DND-41 (cell line): ENCODE measurements at regions not wholly inside any gene's neighbourhood (a gene's known extent, or its start where the extent isn't known, plus 50 kb on each side); places are given as distances from the start of the nearest gene placed in this dataset.
"Not testable (repeated sequence)": the region's sequence is repeated elsewhere in the genome, so short reads cannot be mapped to it uniquely, and the experiment has no call there.

ENCODE experiments used
- ATAC-seq: fragments of 200-7000 bp; cut with Tn5 transposase; 3 replicates; pipeline ENCODE4 v1.9.1; 2021; ENCODE audit warnings: low read depth; ENCODE audit not compliant: insufficient read depth
- DNase-seq: peaks from one replicate; pipeline ENCODE4 v3.0.0-alpha.2; 2020
- H2AFZ ChIP-seq: 2 replicates; pipeline ENCODE4 v1.6.0; 2012; ENCODE audit warnings: low read depth, low read length
- H3K27ac ChIP-seq: 2 replicates; pipeline ENCODE4 v1.5.1; 2012; ENCODE audit warnings: low read length, inconsistent platforms
- H3K27me3 ChIP-seq: fragments of 200-600 bp; sonication (generic); 2 replicates; pipeline ENCODE4 v1.6.0; 2012; ENCODE audit warnings: low read length, mild to moderate bottlenecking, inconsistent platforms; ENCODE audit not compliant: insufficient read depth, poor library complexity
- H3K36me3 ChIP-seq: 2 replicates; pipeline ENCODE4 v1.5.1; 2012; ENCODE audit warnings: low read length, inconsistent platforms; ENCODE audit not compliant: insufficient read depth
- H3K4me1 ChIP-seq: 2 replicates; pipeline ENCODE4 v1.5.1; 2012; ENCODE audit warnings: mild to moderate bottlenecking, low read length; ENCODE audit not compliant: insufficient read depth
- H3K4me2 ChIP-seq: 2 replicates; pipeline ENCODE4 v1.6.0; 2012; ENCODE audit warnings: mild to moderate bottlenecking, moderate library complexity, low read length, inconsistent platforms; ENCODE audit not compliant: insufficient read depth
- H3K4me3 ChIP-seq, 2 experiments: fragments of 200-600 bp in 1 of 2; shearing (Covaris generic) in 1 of 2; 2 replicates each; pipeline ENCODE4 v1.5.1; 2012 to 2016; ENCODE audit warnings: inconsistent platforms in 2 of 2, low read length in 2 of 2, mild to moderate bottlenecking in 2 of 2, low read depth in 1 of 2, moderate library complexity in 1 of 2
- H3K79me2 ChIP-seq: 2 replicates; pipeline ENCODE4 v1.6.0; 2012; ENCODE audit warnings: low read length, inconsistent platforms; ENCODE audit not compliant: insufficient read depth
- H3K9ac ChIP-seq: 2 replicates; pipeline ENCODE4 v1.6.0; 2012; ENCODE audit warnings: low read depth, mild to moderate bottlenecking, inconsistent platforms, low read length, moderate library complexity
- H3K9me3 ChIP-seq: 2 replicates; pipeline ENCODE4 v1.5.1; 2012; ENCODE audit warnings: low read length, moderate library complexity, mild to moderate bottlenecking, inconsistent platforms; ENCODE audit not compliant: insufficient read depth, severe bottlenecking
- H4K20me1 ChIP-seq: 2 replicates; pipeline ENCODE4 v1.6.0; 2012; ENCODE audit warnings: low read length; ENCODE audit not compliant: insufficient read depth
- EZH2 ChIP-seq: IDR thresholded peaks from 3 replicates; pipeline ENCODE4 v1.6.1; 2012; ENCODE audit warnings: borderline replicate concordance, low read depth, mild to moderate bottlenecking, moderate library complexity, low read length, inconsistent platforms; ENCODE audit not compliant: severe bottlenecking
- TF ChIP-seq, protein P1 (sequence below): IDR thresholded peaks from 2 replicates; pipeline ENCODE4 v1.5.1; 2012; ENCODE audit warnings: borderline replicate concordance, low read length, moderate library complexity, mild to moderate bottlenecking; ENCODE audit not compliant: poor library complexity, severe bottlenecking; ENCODE audit errors: extremely low read depth

DNA sequence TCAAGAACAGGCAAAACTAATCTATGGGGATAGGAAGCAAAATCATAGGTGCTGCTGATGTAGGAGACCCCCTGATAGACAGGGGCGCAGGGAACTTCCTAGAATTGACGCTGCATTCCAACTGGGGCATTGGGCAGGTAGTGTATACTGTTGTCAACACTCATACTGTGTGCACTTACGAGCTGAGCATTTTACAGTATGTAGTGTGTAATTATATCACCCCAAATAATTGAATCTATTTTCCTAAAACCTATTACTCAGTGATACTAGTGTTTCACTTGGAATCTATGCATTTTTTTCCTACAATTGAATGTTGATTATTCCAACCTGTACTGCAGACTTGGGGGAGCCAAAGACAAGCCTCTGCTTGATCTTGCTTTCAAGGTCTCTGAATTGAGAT is 207.0 kb upstream of the PRKCQ start:
- H2AFZ ChIP-seq, result no peak overlapping the region
- H3K4me2 ChIP-seq, result no peak overlapping the region
- no peak for TF ChIP-seq EZH2
- TF ChIP-seq, protein P1, sequence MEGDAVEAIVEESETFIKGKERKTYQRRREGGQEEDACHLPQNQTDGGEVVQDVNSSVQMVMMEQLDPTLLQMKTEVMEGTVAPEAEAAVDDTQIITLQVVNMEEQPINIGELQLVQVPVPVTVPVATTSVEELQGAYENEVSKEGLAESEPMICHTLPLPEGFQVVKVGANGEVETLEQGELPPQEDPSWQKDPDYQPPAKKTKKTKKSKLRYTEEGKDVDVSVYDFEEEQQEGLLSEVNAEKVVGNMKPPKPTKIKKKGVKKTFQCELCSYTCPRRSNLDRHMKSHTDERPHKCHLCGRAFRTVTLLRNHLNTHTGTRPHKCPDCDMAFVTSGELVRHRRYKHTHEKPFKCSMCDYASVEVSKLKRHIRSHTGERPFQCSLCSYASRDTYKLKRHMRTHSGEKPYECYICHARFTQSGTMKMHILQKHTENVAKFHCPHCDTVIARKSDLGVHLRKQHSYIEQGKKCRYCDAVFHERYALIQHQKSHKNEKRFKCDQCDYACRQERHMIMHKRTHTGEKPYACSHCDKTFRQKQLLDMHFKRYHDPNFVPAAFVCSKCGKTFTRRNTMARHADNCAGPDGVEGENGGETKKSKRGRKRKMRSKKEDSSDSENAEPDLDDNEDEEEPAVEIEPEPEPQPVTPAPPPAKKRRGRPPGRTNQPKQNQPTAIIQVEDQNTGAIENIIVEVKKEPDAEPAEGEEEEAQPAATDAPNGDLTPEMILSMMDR, result no peak
- DNase-seq (no peak), ATAC-seq (no peak)
- no peak overlapping the region for H3K27ac ChIP-seq
- H3K27me3 ChIP-seq, result peaks cover 28% of the 10 kb centered on the region
- no peaks in the 10 kb centered on the region for H4K20me1 ChIP-seq
- no peaks in the 10 kb centered on the region for H3K79me2 ChIP-seq
- H3K36me3 ChIP-seq, result no peaks in the 10 kb centered on the region
- no peaks in the 10 kb centered on the region for H3K4me1 ChIP-seq
- H3K4me3 ChIP-seq, result no peak overlapping the region
- H3K9me3 ChIP-seq, result no peaks in the 10 kb centered on the region
- no peak overlapping the region for H3K9ac ChIP-seq

- Histone ChIP-seq H3K4me1 (no peaks in the 10 kb centered on the region), H3K9me3 (no peaks in the 10 kb centered on the region), H3K4me3 (no peak overlapping the region), H3K36me3 (no peaks in the 10 kb centered on the region), H3K79me2 (no peaks in the 10 kb centered on the region), H3K27me3 (peaks cover 24% of the 10 kb centered on the region), H4K20me1 (no peaks in the 10 kb centered on the region), H3K4me2 (no peak overlapping the region), H3K27ac (no peak overlapping the region), H3K9ac (no peak overlapping the region), H2AFZ (no peak overlapping the region)
- no peak for ATAC-seq
- no peak for DNase-seq
- TF ChIP-seq, protein P1, result no peak
Measured at GRCh38 chr10:6786579-6787031, 206.5 kb upstream of the PRKCQ start.

DNA sequence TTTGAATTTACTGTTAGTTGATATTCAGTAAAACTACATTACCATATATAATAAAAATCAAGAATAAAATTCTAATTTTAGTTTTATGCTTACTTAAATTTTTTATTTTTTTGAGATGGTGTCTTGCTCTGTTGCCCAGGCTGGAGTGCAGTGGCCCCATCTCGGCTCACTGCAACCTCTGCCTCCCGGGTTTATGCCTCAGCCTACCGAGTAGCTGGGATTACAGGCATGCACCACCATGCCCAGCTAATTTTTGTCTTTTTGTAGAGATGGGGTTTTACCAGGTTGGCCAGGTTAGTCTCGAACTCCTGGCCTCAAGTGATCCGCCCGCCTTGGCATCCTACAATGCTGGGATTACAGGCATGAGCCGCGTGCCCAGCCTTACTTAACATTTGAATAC is 204.4 kb upstream of the PRKCQ start:
- not testable (repeated sequence) for H3K4me2 ChIP-seq, H3K27ac ChIP-seq, H3K4me1 ChIP-seq, H3K79me2 ChIP-seq, H2AFZ ChIP-seq, ATAC-seq, H3K4me3 ChIP-seq, H3K9ac ChIP-seq, DNase-seq, H4K20me1 ChIP-seq, H3K9me3 ChIP-seq, H3K36me3 ChIP-seq
- H3K27me3 ChIP-seq, result peaks cover 26% of the 10 kb centered on the region

GRCh38 chr10:6783471-6783870 is 203.4 kb upstream of the PRKCQ start:
- no peak for DNase-seq
- Histone ChIP-seq H3K79me2 (no peaks in the 10 kb centered on the region), H3K9me3 (no peaks in the 10 kb centered on the region), H3K27ac (no peak overlapping the region), H3K4me2 (no peak overlapping the region), H3K36me3 (no peaks in the 10 kb centered on the region), H3K4me1 (no peaks in the 10 kb centered on the region), H3K4me3 (no peak overlapping the region), H3K9ac (no peak overlapping the region), H3K27me3 (peaks cover 22% of the 10 kb centered on the region), H4K20me1 (no peaks in the 10 kb centered on the region), H2AFZ (no peak overlapping the region)
- no peak for TF ChIP-seq EZH2
- TF ChIP-seq, protein P1, result no peak
- no peak for ATAC-seq
